NCI-H510A (cell line): ENCODE measurements at regions not wholly inside any gene's neighbourhood (a gene's known extent, or its start where the extent isn't known, plus 50 kb on each side); places are given as distances from the start of the nearest gene placed in this dataset.

Experiments used
- DNase-seq: peaks from one replicate; lab custom pipeline; 2025; lab: John Stamatoyannopoulos, UW

DNA sequence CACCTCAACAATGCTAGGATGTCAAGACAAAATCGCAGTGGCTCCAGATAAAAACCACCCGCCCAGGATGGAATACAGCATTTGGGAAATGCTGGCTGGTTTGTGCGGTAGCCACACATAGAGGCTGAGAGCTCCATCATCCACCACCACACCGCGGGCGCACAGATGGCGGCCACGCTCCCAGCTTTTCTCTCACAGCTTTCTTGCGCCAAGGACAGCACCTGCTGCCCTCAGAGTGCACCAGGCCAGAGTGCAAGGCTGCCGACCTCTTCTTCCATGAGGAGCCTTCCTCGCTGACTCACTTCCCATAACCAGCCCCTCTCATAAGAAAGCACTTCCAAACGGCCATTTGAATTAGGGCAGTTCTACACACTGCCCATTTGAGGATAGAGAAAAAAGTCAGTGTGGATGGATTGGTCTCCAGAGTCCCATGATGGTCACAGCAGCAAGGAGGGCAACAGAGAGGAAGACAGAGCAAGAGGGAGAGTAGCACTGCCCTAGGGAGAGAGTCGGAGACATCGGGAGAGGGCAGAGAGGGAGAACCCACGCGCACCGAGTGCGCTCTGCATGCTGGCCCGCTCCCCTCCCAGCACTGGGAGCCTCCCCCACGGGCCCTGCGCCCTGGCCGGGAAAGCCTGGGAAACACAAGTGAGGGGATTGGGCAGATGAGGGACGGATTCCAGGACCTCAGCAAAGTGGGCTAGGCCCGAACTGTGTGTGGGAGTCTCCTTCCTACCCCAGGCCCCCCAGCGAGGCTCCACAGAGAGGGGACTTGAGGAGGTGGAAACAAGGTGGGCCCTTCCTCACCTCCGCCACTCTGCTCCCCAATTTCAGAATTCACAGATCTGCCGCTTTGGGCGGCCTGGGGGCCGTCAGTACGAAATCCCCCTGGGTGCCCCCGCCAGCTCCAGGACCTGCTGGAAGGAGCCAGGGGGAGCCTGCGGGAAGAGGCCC lies 156.9 kb downstream of the USP12 start:
- DNase-seq: no peak

- DNase-seq: no peak
Measured at GRCh38 chr13:27012482-27013197, 159.0 kb downstream of the USP12 start.

DNA sequence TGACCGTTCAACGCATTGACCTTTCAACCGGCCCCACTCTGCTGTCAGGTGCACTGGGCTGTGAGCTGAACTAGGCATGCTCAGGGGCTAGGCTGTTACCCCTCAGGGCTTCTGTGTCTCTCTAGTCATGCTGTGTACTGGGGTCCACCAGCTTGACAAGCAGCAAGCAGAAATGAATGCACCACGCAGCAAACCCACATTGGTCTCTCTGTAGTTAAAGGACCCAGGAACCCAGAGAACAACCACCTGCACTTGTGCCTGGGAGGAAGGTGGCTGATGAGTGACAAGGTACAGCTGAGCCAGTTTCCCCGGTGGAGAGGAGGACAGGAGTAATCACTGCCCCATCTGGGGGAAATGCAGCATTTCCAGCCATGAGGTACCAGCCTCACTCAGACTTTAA lies 159.9 kb downstream of the USP12 start:
- no peak for DNase-seq

GRCh38 chr13:27008733-27009132 lies 162.9 kb downstream of the USP12 start:
- DNase-seq: no peak

DNA sequence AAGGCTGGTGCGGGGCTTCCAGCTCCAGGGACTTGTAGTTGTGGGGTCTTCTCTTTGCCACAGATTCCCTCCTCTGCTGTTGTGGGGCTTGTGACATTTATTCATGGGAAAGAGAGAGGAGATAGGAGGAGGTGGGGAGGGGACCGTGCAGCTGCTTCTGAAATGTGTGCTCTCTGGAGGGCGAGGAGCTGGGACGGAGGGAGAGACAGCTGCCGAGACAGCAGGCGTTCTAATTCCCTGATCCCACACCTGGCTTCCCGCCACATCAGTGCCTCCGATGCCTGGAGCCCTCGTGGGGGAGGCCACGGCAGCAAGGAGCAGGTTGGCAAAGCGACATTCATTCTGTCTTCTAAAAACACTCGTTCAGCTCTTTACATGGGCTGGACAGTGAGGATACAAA lies 164.4 kb downstream of the USP12 start:
- DNase-seq: peak; percentile 44

GRCh38 chr13:27006519-27007161 lies 165.0 kb downstream of the USP12 start:
- peak; percentile 74 for DNase-seq

DNA sequence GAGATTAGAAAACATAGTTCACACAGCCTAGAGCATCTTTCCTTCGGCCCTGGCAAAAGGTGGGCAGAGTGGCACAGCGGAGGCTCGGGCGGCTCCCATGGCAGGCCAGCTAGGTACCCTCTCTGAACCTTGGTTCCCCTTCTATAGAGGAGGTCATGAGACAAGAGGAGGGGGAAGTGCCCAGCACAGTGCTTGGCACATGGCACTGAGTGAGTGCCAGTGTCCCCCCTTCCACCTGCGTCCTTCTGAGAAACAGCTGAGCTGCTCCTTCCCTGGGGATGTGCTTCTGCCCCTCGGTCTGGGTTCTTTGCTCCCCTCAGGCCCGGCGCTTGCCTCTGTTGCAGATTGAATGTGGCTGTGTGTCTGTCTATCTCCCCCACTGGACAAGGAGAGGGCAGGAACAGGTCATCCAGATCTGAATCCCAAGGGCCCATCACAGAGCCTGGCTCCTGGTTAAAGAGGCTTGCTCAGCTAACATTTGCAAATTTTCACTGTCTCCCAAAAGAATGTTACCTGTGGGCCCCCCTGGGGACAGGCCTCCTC lies 165.6 kb downstream of the USP12 start:
- no peak for DNase-seq

DNA sequence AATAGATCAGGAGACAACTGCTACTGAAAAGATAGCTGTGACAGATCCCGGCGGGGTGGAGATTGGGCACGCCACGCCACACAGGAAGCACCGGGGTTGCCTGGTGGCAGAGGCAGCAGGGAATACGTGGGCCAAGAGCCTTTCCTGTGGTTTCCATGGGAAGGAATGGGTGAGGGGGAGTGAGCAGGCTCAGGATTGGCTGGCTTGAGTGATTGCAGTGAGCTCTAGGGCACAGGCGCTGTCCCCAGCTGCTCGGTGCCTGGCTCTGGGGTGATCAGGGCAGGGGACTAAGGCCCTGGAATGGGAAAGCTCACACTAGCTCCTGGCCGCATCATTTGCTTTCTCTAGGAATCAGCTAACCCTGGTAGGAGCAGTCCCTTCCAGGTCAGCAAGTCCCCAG lies 166.1 kb downstream of the USP12 start:
- peak; percentile 29 for DNase-seq

GRCh38 chr13:27004866-27005265 lies 166.7 kb downstream of the USP12 start:
- no peak for DNase-seq

DNA sequence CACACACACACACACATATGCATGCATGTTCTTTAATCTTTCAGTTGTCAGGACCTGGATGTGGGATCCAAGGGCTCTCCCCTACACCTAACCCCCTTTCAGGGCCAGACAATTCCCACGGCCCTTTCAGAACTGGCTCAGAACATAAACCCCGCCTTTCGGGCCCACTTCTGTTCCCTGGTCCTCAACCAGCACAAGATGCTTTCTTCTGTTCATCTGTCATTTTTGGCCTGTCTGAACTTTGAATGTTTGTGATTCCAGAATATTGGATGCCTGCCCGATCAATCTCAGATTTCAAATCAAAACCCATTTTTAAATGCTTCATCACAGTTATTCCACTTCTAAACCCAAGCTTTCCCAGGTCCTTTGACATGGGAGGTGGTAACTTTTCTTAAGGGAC lies 167.3 kb downstream of the USP12 start:
- DNase-seq: no peak

DNA sequence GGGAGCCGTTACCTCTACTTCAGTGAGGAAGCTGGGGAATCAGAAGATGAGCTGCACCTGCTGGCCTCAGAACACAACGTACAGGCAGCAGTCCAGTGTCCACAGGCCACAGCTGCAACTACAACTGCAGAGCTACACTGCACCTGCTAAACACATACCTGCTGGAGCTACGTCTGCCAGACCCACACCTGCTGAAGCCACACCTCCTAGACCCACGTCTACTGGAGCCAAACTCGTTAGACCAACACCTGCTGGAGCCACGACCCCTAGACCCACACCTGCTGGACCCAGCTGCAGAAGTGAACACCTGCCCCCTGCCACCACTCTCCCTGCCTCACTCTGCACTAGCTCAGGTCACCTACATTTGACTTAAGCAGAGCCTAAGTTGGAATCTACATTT lies 169.9 kb downstream of the USP12 start:
- DNase-seq: peak; percentile 85

DNA sequence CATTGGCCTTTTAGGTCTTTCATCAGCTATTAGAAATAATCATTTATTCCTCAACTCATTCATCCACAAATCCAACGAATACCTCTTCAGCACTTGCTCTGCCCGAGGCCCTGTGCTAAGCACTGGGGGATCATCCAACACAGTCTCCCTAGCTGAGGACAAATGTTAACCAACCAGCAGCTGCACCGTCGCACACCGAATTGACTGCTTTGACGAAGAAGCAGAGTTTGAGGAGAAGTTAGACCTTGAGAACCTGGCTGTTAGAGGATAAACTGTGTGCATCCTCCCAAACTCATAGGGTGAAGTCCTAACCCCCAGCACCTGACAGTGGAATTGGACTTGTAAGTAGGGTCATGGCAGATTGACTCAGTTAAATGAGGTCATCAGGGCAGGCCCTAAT lies 170.9 kb downstream of the USP12 start:
- DNase-seq: no peak

DNA sequence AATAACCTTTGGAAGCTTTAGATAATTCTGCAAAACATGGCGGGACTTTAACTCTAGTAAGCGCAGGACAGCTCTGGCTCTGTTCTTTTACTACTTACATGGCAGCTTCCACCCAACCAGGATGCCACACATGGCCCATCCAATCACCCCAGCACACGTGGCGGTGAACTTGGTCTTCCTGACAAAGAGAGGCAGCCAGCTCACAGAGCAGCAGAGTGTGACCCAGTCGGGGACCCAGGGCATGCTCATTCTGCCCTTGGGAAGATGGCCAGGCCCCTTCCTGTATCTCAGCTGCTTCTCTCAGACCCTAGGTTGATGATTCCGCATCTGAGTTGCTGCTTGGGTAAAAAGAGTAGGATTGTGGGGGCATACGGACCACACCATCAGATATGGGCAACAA lies 172.1 kb downstream of the USP12 start:
- DNase-seq: no peak

DNA sequence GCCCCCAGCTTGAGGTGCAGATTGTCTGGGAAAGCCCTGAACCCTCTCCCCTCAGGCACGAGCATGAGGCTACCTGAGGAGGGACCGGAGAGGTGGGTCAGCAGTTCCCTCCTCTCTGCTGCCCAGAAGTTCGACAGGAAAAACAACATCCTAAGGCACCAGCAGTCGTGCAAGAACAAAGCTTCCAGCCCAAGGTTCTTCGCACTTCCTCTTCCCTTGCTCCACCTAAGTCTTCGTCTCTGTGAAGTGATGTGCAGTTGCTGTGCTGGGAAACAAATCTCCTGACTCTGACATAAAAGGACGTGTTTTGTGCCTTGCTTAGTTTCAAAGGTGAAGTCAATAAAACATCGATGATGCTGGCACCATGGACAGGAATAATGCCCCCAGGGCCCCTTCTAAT lies 173.3 kb downstream of the USP12 start:
- no peak for DNase-seq

- DNase-seq: no peak
Measured at GRCh38 chr13:26996965-26997752, 174.5 kb downstream of the USP12 start.

- DNase-seq: no peak
Measured at GRCh38 chr13:26995159-26995558, 176.5 kb downstream of the USP12 start.

- no peak for DNase-seq
Measured at GRCh38 chr13:26993780-26994179, 177.8 kb downstream of the USP12 start.

GRCh38 chr13:26992951-26993719 lies 178.5 kb downstream of the USP12 start:
- DNase-seq: no peak

GRCh38 chr13:26991508-26992181 lies 180.0 kb downstream of the USP12 start:
- DNase-seq: no peak
